PC-3 (cell line): ENCODE measurements at regions not wholly inside any gene's neighbourhood (a gene's known extent, or its start where the extent isn't known, plus 50 kb on each side); places are given as distances from the start of the nearest gene placed in this dataset.

Source experiments
- ATAC-seq: fragments of 200-7000 bp; cut with Tn5 transposase; 2 replicates; pipeline ENCODE4 v1.9.1; 2020; ENCODE audit warnings: mild to moderate bottlenecking, moderate library complexity
- BruUV-seq: library from RNA; stranded (reverse); fragments of 400-500 nt; replicated peaks from 2 replicates; lab custom pipeline; 2021; lab: Mats Ljungman, UMichigan
- CTCF ChIA-PET: fragments of 300-600 bp; sonication (Branson Sonifier 250); formaldehyde crosslinking; loops from one replicate; lab custom pipeline; 2022; ENCODE audit warnings: antibody characterized with exemption; lab: Charles Lee
- POLR2A ChIA-PET: fragments of 300-600 bp; sonication (Branson Sonifier 250); formaldehyde crosslinking; loops from one replicate; lab custom pipeline; 2022; ENCODE audit warnings: antibody characterized with exemption; ENCODE audit not compliant: unreplicated experiment; lab: Charles Lee
- DNase-seq: peaks from one replicate; pipeline ENCODE4 v3.0.0-alpha.2; 2015
- H2AFZ ChIP-seq: fragments of 300-600 bp; sonication (generic); 2 replicates; pipeline ENCODE4 v1.6.0; 2016; ENCODE audit warnings: antibody characterized with exemption, low read length
- H3F3A ChIP-seq: fragments of 300-600 bp; sonication (generic); one replicate; pipeline ENCODE4 v1.6.0; 2017; ENCODE audit warnings: antibody characterized with exemption, low read length, control low read depth, mild to moderate bottlenecking; ENCODE audit not compliant: unreplicated experiment
- H3K27ac ChIP-seq: fragments of 300-600 bp; sonication (generic); 2 replicates; pipeline ENCODE4 v1.5.1; 2016; ENCODE audit warnings: mild to moderate bottlenecking, low read length
- H3K27me3 ChIP-seq: fragments of 300-600 bp; sonication (generic); 2 replicates; pipeline ENCODE4 v1.6.1; 2016; ENCODE audit warnings: low read length, mixed read lengths
- H3K36me3 ChIP-seq: fragments of 300-600 bp; sonication (generic); 2 replicates; pipeline ENCODE4 v1.6.1; 2016; ENCODE audit warnings: low read depth, mixed run types, low read length, mixed read lengths
- H3K4me1 ChIP-seq: fragments of 300-600 bp; sonication (generic); 2 replicates; pipeline ENCODE4 v1.5.1; 2016; ENCODE audit warnings: low read length; ENCODE audit not compliant: insufficient read depth
- H3K4me2 ChIP-seq: fragments of 300-600 bp; sonication (generic); 2 replicates; pipeline ENCODE4 v1.6.0; 2016; ENCODE audit warnings: low read length
- H3K4me3 ChIP-seq: fragments of 300-600 bp; sonication (generic); 2 replicates; pipeline ENCODE4 v1.5.1; 2016; ENCODE audit warnings: mild to moderate bottlenecking, low read length, mixed read lengths
- H3K79me2 ChIP-seq: fragments of 300-600 bp; sonication (generic); 2 replicates; pipeline ENCODE4 v1.6.1; 2017; ENCODE audit warnings: low read length, mixed read lengths
- H3K9ac ChIP-seq: fragments of 300-600 bp; sonication (generic); 2 replicates; pipeline ENCODE4 v1.6.0; 2016; ENCODE audit warnings: mild to moderate bottlenecking, low read length
- H3K9me2 ChIP-seq: fragments of 300-600 bp; sonication (generic); replicated peaks from 2 replicates; pipeline ENCODE4 v1.6.1; 2016; ENCODE audit warnings: mixed run types, low read length, mixed read lengths
- H3K9me3 ChIP-seq: fragments of 300-600 bp; sonication (generic); 2 replicates; pipeline ENCODE4 v1.6.1; 2016; ENCODE audit warnings: low read length, mixed read lengths
- H4K20me1 ChIP-seq: fragments of 300-600 bp; sonication (generic); 2 replicates; pipeline ENCODE4 v1.6.1; 2016; ENCODE audit warnings: low read length, mixed read lengths
- CTCF ChIP-seq: fragments of 300-600 bp; sonication (generic); conservative IDR thresholded peaks from 2 replicates; pipeline ENCODE4 v1.5.1; 2017; ENCODE audit warnings: antibody characterized with exemption, low read depth, mild to moderate bottlenecking, low read length
- EZH2 ChIP-seq: fragments of 300-600 bp; sonication (generic); IDR thresholded peaks from one replicate; pipeline ENCODE4 v1.6.1; 2017; ENCODE audit warnings: antibody characterized with exemption, mild to moderate bottlenecking, low read length; ENCODE audit not compliant: unreplicated experiment
- EZH2phosphoT487 ChIP-seq: fragments of 300-600 bp; sonication (generic); IDR thresholded peaks from 2 replicates; pipeline ENCODE4 v1.6.1; 2018; ENCODE audit warnings: mild to moderate bottlenecking, antibody characterized with exemption, low read length, borderline replicate concordance
- intact Hi-C: fragments of 100-400 bp; cut with micrococcal nuclease; formaldehyde crosslinking; loops from 2 replicates; pipeline ENCODE4 v1.9.0; 2023

DNA sequence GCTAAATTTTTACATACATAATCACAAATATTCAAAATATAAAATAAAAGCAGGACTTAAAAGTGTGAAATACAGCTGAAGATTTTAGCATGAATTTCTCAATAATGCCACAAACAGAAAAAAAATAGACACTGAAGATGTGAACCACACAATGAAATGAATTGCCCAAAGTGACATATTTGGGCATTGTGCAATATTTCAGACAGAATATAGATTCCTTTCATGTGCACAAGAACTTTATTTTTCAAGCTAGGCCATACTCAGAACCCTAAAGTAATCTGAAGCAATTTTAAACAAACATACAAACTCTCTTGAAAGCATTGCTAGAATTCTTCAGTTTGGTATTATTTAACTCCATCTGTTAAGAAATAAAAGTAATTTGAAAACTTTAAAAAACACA lies 764.1 kb downstream of the STIM2 start:
- peaks cover 4% of the 10 kb centered on the region for H3K27me3 ChIP-seq
- ATAC-seq: no peak
- no peaks in the 10 kb centered on the region for H3K9me2 ChIP-seq
- TF ChIP-seq EZH2 (no peak), CTCF (no peak), EZH2phosphoT487 (no peak)
- no peaks in the 10 kb centered on the region for H3F3A ChIP-seq
- ChIA-PET POLR2A (no interaction called here), CTCF (no interaction called here)
- H3K9ac ChIP-seq: no peak overlapping the region
- no peak overlapping the region for H3K4me2 ChIP-seq
- H3K4me1 ChIP-seq: no peaks in the 10 kb centered on the region
- no peak overlapping the region for H3K4me3 ChIP-seq
- H3K27ac ChIP-seq: no peak overlapping the region
- BruUV-seq: no TSS peak
- H4K20me1 ChIP-seq: no peaks in the 10 kb centered on the region
- no peaks in the 10 kb centered on the region for H3K9me3 ChIP-seq
- intact Hi-C loops: no loop called here
- H3K79me2 ChIP-seq: no peaks in the 10 kb centered on the region
- H2AFZ ChIP-seq: no peak overlapping the region
- no peaks in the 10 kb centered on the region for H3K36me3 ChIP-seq
- no peak for DNase-seq

DNA sequence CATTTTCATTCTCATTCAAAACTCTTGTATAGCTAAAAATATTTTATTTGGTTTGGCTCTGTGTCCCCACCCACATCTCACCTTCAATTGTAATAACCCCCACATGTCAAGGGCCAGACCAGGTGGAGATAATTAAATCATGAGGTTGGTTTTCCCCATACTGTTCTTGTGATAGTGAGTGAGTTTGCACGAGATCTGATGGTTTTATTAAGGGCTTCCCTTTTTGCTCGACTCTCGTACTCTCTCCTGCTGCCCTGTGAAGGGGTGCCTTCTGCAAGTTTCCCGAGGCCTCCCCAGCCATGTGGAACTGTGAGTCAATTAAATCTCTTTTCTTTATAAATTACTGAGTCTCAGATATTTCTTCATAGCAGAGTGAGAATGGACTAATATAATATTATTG lies 768.0 kb downstream of the STIM2 start:
- POLR2A ChIA-PET: no interaction called here
- no TSS peak for BruUV-seq

More for the DNA sequence above, 768.0 kb downstream of the STIM2 start:
- Histone ChIP-seq H2AFZ (no peak overlapping the region), H3K9me3 (no peaks in the 10 kb centered on the region), H3F3A (no peaks in the 10 kb centered on the region), H3K36me3 (no peaks in the 10 kb centered on the region), H3K27me3 (peaks cover 7% of the 10 kb centered on the region), H3K4me3 (no peak overlapping the region), H4K20me1 (no peaks in the 10 kb centered on the region), H3K9me2 (no peaks in the 10 kb centered on the region), H3K9ac (no peak overlapping the region), H3K27ac (no peak overlapping the region), H3K4me2 (no peak overlapping the region), H3K4me1 (no peaks in the 10 kb centered on the region), H3K79me2 (no peaks in the 10 kb centered on the region)
- DNase-seq (no peak), ATAC-seq (no peak)
- TF ChIP-seq CTCF (no peak), EZH2phosphoT487 (no peak), EZH2 (no peak)
- CTCF ChIA-PET: no interaction called here
- intact Hi-C loops: no loop called here
